A549 (cell line): ENCODE measurements at regions not wholly inside any gene's neighbourhood (a gene's known extent, or its start where the extent isn't known, plus 50 kb on each side); places are given as distances from the start of the nearest gene placed in this dataset.

ENCODE experiments used
- HDAC2 ChIP-seq: fragments of 200-600 bp; sonication (generic); IDR thresholded peaks from 2 replicates; pipeline ENCODE4 v1.6.1; 2016
- TF ChIP-seq, protein P1 (sequence below): fragments of 450-650 bp; IDR thresholded peaks from 2 replicates; pipeline ENCODE4 v1.6.1; 2014; ENCODE audit warnings: antibody characterized with exemption
- TF ChIP-seq, protein P2 (sequence below): fragments of >200 bp; sonication (Bioruptor Twin); formaldehyde crosslinking; IDR thresholded peaks from 3 replicates; pipeline ENCODE4 v1.5.1; 2016

DNA sequence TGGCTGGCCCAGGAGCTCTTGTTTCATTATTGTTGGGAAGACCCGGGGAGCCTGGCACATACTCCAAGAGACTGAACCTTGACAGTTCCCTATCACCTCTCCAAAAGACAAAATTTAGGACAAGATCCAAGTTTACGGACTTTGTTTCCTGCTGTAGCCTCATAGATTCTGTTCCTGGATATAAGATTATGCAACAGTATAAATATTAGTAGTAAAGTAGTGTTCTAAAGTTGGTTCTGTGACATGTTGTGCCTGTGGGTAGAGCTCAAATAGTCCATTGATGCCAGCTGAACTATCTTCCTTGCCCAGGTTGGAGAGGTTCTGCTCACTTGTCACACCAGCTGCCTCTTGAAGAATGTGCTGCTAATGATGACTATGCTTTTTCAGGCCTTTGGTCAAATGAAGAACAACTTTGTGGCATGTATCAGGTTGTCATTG, 430.2 kb downstream of the DMAC1 start:
- TF ChIP-seq, protein P1, sequence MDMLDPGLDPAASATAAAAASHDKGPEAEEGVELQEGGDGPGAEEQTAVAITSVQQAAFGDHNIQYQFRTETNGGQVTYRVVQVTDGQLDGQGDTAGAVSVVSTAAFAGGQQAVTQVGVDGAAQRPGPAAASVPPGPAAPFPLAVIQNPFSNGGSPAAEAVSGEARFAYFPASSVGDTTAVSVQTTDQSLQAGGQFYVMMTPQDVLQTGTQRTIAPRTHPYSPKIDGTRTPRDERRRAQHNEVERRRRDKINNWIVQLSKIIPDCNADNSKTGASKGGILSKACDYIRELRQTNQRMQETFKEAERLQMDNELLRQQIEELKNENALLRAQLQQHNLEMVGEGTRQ: no peak
- TF ChIP-seq, protein P2, sequence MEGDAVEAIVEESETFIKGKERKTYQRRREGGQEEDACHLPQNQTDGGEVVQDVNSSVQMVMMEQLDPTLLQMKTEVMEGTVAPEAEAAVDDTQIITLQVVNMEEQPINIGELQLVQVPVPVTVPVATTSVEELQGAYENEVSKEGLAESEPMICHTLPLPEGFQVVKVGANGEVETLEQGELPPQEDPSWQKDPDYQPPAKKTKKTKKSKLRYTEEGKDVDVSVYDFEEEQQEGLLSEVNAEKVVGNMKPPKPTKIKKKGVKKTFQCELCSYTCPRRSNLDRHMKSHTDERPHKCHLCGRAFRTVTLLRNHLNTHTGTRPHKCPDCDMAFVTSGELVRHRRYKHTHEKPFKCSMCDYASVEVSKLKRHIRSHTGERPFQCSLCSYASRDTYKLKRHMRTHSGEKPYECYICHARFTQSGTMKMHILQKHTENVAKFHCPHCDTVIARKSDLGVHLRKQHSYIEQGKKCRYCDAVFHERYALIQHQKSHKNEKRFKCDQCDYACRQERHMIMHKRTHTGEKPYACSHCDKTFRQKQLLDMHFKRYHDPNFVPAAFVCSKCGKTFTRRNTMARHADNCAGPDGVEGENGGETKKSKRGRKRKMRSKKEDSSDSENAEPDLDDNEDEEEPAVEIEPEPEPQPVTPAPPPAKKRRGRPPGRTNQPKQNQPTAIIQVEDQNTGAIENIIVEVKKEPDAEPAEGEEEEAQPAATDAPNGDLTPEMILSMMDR: no peak
- no peak for TF ChIP-seq HDAC2
